Epidermal melanocyte (primary cell): ENCODE measurements at regions not wholly inside any gene's neighbourhood (a gene's known extent, or its start where the extent isn't known, plus 50 kb on each side); places are given as distances from the start of the nearest gene placed in this dataset.
"Not testable (repeated sequence)": the region's sequence is repeated elsewhere in the genome, so short reads cannot be mapped to it uniquely, and the experiment has no call there.

Experiments
- DNase-seq: peaks from one replicate; pipeline ENCODE4 v3.0.0; 2011; ENCODE audit warnings: low spot score; ENCODE audit not compliant: insufficient read length

DNA sequence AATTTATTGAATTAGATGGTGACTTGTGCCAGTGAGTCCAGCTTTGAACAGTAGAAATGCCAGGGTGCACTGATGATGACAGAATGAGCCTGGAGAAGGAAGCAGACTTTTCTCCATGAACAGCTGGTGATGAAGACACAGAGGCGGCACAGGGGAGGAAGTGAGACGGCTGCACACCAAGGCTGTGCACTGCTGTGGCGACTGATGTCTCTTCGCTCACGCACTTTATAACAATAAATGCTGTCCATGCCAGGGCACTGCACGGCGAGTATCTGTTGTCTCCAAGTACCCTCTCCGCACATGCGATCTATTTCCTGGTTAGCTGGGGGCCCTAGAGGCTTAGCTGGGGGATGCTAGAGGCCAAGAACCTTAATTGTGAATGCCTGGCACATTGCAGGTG, 175.2 kb downstream of the TMEM200C start:
- DNase-seq: no peak

DNA sequence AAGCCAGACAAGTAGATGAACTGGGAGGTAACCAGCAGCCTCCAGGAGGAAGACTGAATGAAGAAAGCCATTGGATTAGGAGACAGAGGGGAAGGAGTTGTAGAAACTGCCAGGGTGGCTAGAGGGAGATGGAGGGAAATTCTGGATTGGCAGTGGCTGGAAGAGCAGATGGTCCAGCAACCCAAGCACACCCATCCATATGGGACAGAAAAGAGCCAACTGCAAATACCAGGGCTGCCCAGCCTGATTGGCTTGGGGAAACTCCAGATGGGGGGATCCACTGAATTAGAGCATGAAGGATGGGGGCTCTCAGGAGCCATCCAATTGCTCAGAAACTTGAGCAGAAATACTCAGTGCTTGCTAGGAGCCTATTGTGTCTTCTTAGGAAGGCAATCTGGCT, 173.5 kb upstream of the EPB41L3 start:
- DNase-seq: no peak

DNA sequence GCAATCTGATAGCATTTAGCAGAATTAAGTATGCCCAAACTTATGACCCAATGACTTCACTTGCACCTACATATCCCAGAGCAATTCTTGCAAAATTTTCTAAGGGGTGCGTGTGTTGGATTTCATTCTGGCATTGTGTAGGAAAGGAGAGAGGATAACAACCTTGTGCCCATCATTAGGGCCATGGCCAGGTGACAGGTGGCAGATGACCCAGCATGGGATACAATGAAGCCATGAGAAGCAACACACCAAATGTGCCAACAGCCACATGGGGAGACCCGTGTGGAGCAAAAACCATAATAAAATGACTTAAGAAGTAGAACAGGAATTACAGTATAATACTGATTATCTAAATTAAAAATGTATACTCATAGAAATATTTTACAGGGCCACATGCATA, 166.9 kb upstream of the EPB41L3 start:
- no peak for DNase-seq

GRCh38 chr18:5710235-5710634, 166.4 kb upstream of the EPB41L3 start:
- DNase-seq: no peak

GRCh38 chr18:5709476-5710095, 165.8 kb upstream of the EPB41L3 start:
- no peak for DNase-seq

DNA sequence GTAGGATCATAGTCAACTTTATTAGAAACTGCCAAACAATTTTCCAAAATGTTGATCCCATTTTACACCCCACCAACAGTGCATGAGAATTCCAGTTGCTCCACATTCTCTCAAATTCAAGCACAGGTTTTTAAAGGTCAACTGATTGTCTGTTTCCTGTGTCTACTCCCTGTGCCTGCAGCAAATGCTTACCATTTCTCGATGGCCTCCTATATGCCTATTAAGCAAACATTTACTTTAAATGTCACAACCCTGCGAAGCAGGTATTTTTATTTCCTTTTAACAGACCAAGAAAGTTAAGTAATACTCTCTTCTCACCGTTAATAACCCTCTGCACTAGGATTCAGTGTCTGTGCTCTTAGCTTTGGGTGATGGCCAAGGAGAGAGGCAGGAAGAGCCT, 163.8 kb upstream of the EPB41L3 start:
- DNase-seq: no peak

GRCh38 chr18:5705393-5705792, 161.6 kb upstream of the EPB41L3 start:
- DNase-seq: no peak

GRCh38 chr18:5704847-5705246, 161.1 kb upstream of the EPB41L3 start:
- DNase-seq: no peak

- not testable (repeated sequence) for DNase-seq
These were observed 158.2 kb upstream of the EPB41L3 start for GRCh38 chr18:5702016-5702415.

GRCh38 chr18:5693699-5694294, 150.0 kb upstream of the EPB41L3 start:
- no peak for DNase-seq

DNA sequence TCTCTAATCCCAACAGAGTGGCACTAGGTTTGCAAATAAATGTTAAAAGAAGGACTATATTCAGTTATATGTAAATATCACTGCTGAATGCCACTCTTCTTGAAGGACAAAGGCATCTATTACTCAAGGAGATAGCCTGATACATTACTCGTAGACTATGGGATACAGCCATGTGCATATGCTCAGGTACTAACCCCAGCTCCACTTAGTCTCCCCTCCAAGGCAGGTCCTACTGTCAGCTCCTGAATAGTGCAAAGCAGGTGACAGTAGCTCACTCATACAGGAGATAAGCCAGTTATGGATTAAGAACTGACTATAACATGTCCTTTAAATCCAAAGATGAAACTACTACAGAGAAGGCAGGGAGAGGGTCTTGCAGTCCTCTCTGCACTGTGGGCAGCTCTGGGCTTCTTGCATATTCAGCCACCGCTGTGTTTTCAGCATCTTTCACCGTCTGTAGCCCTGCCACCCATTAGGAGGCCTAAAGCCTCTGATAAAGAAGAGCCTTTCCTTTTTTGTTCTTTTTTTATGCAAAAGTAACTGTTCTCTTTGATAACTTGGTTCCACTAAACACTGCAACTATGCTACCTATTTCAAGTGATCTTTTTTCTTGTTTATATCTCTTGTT, 135.1 kb upstream of the EPB41L3 start:
- no peak for DNase-seq

- no peak for DNase-seq
These were observed 134.5 kb upstream of the EPB41L3 start for GRCh38 chr18:5678278-5678677.

DNA sequence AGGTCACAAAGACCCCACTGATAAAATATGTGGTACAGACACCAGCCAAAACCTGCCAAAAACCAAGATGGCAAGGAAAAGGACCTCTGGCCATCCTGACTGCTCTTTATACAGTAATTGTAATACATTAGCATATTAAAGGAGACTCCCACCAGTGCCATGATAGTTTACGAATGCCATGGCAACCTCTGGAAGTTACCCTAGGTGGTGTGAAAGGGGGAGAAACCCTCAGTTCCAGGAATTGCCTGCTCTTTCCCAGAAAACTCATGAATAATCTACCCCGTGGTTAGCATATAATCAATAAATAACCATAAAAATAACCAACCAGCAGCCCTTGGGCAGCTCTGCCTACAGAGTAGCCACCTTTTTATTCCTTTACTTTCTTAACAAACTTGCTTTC, 129.8 kb upstream of the EPB41L3 start:
- DNase-seq: no peak

DNA sequence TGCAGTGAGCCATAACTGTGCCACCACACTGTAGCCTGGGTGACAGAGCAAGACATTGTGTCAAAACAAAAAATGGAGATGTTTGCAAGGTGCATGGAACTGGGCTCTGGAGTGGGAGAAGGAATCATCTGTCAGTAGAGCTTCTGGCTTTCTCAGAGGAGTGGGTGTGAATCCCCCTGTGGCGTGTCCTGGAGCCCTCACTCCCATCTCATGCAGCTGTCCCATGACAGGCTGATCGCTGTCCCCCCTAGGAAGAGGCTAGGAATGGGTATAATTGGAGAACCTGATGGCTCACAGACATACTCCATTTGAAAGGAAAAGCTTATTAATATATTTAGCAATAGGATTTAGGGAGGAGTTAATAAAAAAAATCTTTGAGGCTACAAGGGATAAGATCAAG, 125.8 kb upstream of the EPB41L3 start:
- DNase-seq: no peak

DNA sequence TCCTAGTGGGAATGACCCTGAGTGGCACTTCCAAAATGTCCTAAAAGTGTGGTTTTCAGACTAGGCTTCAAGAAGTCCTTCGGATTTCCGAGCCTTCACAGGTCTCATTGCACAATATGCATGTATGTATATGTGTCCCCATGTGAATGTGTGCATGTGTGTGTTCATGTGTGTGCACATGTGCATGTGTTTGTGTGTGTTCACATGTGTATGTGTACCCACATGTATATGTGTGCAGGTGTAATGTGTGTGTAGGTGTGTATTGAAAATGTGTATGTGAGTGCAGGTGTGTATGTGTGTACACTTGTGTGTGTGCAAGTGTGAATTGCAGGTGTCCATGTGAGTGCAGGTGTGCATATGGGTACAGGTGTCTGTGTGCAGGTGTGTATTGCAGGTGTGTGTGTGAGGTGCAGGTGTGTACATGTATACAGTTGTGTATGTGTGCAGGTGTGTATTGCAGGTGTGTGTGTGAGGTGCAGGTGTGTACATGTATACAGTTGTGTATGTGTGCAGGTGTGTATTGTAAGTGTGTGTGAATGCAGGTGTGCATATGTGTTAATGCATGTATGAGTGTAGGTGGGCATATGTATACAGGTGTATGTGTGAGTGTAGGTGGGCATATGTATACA, 124.4 kb upstream of the EPB41L3 start:
- no peak for DNase-seq

GRCh38 chr18:5667356-5667755, 123.6 kb upstream of the EPB41L3 start:
- no peak for DNase-seq

- DNase-seq: no peak
These were observed 118.8 kb upstream of the EPB41L3 start for GRCh38 chr18:5662586-5663090.

GRCh38 chr18:5661179-5661578, 117.4 kb upstream of the EPB41L3 start:
- no peak for DNase-seq

DNA sequence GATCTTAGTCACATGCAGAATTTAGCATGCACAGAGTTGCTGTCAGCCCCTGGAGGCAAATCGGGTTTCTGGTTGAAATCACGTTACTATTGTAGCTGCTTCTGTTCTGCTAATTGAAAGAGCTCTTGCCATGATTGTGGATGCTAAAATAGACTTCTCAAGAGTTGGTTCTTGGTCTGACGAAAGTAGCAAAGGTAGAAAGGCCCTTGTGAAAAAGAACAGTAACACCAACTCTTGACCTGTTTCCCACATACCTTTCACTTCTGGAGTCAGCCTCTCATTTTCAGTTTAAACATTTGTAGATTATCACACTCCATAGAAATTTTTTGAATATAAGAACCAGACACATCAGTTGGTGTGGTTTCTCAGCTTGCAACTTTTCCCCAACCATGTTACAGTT, 110.0 kb upstream of the EPB41L3 start:
- no peak for DNase-seq

- DNase-seq: no peak
These were observed 107.9 kb upstream of the EPB41L3 start for GRCh38 chr18:5651736-5652135.

DNA sequence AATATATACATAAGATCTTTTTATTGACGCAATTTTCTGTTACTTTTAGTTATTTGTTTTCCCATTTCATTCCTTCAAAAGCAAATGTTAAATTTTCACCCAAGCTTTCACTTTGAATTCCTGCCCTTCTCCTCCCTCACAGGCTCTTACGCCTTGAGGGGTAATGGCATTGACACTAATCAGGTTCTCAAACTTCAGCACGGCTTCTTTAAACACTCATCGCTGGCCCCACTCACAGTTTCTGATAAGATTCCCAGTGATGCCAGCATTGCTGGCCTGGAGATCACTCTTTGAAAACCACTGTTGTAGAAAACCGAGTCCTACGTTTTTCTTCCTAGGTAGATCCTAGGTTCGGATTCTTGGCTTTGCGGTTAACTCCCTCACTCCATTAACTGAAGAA, 105.6 kb upstream of the EPB41L3 start:
- DNase-seq: no peak

DNA sequence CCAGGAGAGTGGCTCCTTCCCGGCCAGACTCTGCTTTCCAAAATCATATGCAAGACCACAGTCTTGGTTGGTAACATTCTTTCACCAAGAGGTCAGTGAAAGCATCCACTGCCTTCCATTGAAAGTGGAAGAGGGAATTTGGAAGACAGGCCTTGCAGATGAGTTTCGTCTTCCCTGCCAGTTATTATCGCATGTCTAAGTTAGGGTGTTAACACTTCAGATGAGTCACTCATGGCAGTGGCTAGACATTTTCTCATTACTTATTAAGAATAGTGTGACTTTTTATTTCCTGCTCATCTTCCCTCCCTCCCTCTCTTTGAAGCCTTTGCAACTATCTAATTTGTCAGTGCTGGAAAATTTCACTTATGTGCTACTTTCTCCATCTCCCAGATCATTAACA, 102.9 kb upstream of the EPB41L3 start:
- no peak for DNase-seq
